ENCODE measurements at regions not wholly inside any gene's neighbourhood (a gene's known extent, or its start where the extent isn't known, plus 50 kb on each side); places are given as distances from the start of the nearest gene placed in this dataset.
A peak's percentile ranks its signal among the peaks of the same experiment; 100 is the strongest.

GRCh38 chr2:5391362-5391761, 300.8 kb upstream of the SOX11 start:
- WGBS: 35% methylated on average over 5 of the region's 5 CpGs
- Histone ChIP-seq H3K27ac (replicated peaks in 1 of 4) (no peak overlapping the region), H3K4me3 (no peak overlapping the region), H3K27me3 (no peaks in the 10 kb centered on the region), H3K4me1 (peaks cover 0 to 7% (median 3%) of the 10 kb centered on the region in 4 donors), H3K36me3 (no peaks in the 10 kb centered on the region), H3K9me3 (no peaks in the 10 kb centered on the region)
- intact Hi-C loops (cut with DNase I): no loop called here
- TF ChIP-seq POLR2A (IDR thresholded peaks at IDR 0.05; ENCODE audit: low read depth): no peak
- TF ChIP-seq EP300 (IDR thresholded peaks at IDR 0.05): no peak
- no peak for TF ChIP-seq CTCF (IDR thresholded peaks at IDR 0.05)
- TF ChIP-seq POLR2AphosphoS5 (IDR thresholded peaks at IDR 0.05): no peak
- peak; percentile 42 for DNase-seq (ENCODE audit: extremely low spot score)

GRCh38 chr2:5392658-5393057, 299.5 kb upstream of the SOX11 start:
- Histone ChIP-seq H3K4me3 (no peak overlapping the region), H3K27me3 (no peaks in the 10 kb centered on the region), H3K4me1 (peaks cover 0 to 7% (median 3%) of the 10 kb centered on the region in 4 donors), H3K36me3 (no peaks in the 10 kb centered on the region), H3K27ac (replicated peaks in 1 of 4) (no peak overlapping the region), H3K9me3 (no peaks in the 10 kb centered on the region)
- TF ChIP-seq POLR2A (IDR thresholded peaks at IDR 0.05; ENCODE audit: low read depth): no peak
- TF ChIP-seq POLR2AphosphoS5 (IDR thresholded peaks at IDR 0.05): no peak
- no peak for TF ChIP-seq CTCF (IDR thresholded peaks at IDR 0.05)
- TF ChIP-seq EP300 (IDR thresholded peaks at IDR 0.05): no peak
- 92% methylated on average over 4 of the region's 4 CpGs for WGBS
- peak; percentile 50 for DNase-seq (ENCODE audit: extremely low spot score)
- intact Hi-C loops (cut with DNase I): no loop called here

GRCh38 chr2:5393474-5393873, 298.7 kb upstream of the SOX11 start:
- no peak for DNase-seq (ENCODE audit: extremely low spot score)
- WGBS: 69% methylated on average over 2 of the region's 2 CpGs
- H3K27me3 ChIP-seq: no peaks in the 10 kb centered on the region
- no peaks in the 10 kb centered on the region for H3K9me3 ChIP-seq
- no peak overlapping the region for H3K27ac ChIP-seq (replicated peaks in 1 of 4)
- intact Hi-C loops (cut with DNase I): no loop called here
- TF ChIP-seq EP300 (IDR thresholded peaks at IDR 0.05): no peak
- TF ChIP-seq POLR2AphosphoS5 (IDR thresholded peaks at IDR 0.05): no peak
- TF ChIP-seq POLR2A (IDR thresholded peaks at IDR 0.05; ENCODE audit: low read depth): no peak
- no peak for TF ChIP-seq CTCF (IDR thresholded peaks at IDR 0.05)
- peaks cover 0 to 7% (median 3%) of the 10 kb centered on the region in 4 donors for H3K4me1 ChIP-seq
- H3K36me3 ChIP-seq: no peaks in the 10 kb centered on the region
- H3K4me3 ChIP-seq: no peak overlapping the region

GRCh38 chr2:5394223-5394622, 298.0 kb upstream of the SOX11 start:
- Histone ChIP-seq H3K27me3 (no peaks in the 10 kb centered on the region), H3K4me3 (no peak overlapping the region), H3K9me3 (no peaks in the 10 kb centered on the region), H3K4me1 (peaks cover 0 to 7% (median 3%) of the 10 kb centered on the region in 4 donors), H3K27ac (replicated peaks in 1 of 4) (no peak overlapping the region), H3K36me3 (no peaks in the 10 kb centered on the region)
- peak; percentile 57 for DNase-seq (ENCODE audit: extremely low spot score)
- intact Hi-C loops (cut with DNase I): no loop called here
- no peak for TF ChIP-seq POLR2A (IDR thresholded peaks at IDR 0.05; ENCODE audit: low read depth)
- no peak for TF ChIP-seq CTCF (IDR thresholded peaks at IDR 0.05)
- no peak for TF ChIP-seq POLR2AphosphoS5 (IDR thresholded peaks at IDR 0.05)
- TF ChIP-seq EP300 (IDR thresholded peaks at IDR 0.05): no peak
- WGBS: 71% methylated on average over 5 of the region's 5 CpGs

GRCh38 chr2:5401115-5401657, 291.0 kb upstream of the SOX11 start:
- no peak overlapping the region for H3K4me3 ChIP-seq
- TF ChIP-seq CTCF (IDR thresholded peaks at IDR 0.05) (no peak), POLR2AphosphoS5 (IDR thresholded peaks at IDR 0.05) (no peak), POLR2A (IDR thresholded peaks at IDR 0.05; ENCODE audit: low read depth) (no peak), EP300 (IDR thresholded peaks at IDR 0.05) (no peak)
- intact Hi-C loops (cut with DNase I): no loop called here
- 62% methylated on average over 7 of the region's 9 CpGs for WGBS
- H3K36me3 ChIP-seq: no peaks in the 10 kb centered on the region
- H3K27me3 ChIP-seq: peaks cover 0 to 6% (median 0%) of the 10 kb centered on the region in 4 donors
- H3K27ac ChIP-seq (replicated peaks in 1 of 4): no peak overlapping the region
- DNase-seq (ENCODE audit: extremely low spot score): no peak
- no peaks in the 10 kb centered on the region for H3K9me3 ChIP-seq
- no peaks in the 10 kb centered on the region for H3K4me1 ChIP-seq
